Right renal cortex interstitium (tissue), 3 donors: ENCODE measurements at regions not wholly inside any gene's neighbourhood (a gene's known extent, or its start where the extent isn't known, plus 50 kb on each side); places are given as distances from the start of the nearest gene placed in this dataset.
A peak's percentile ranks its signal among the peaks of the same experiment; 100 is the strongest.

Source experiments
- DNase-seq, 3 donors: peaks; one replicate each; pipeline ENCODE4 v3.0.0-alpha.2; 2013; ENCODE audit warnings: low read depth in 3 of 3, low spot score in 2 of 3

GRCh38 chr2:41521211-41521610 lies 526.6 kb upstream of the PKDCC start:
- DNase-seq, result no peak

GRCh38 chr2:41527525-41528323 lies 520.1 kb upstream of the PKDCC start:
- no peak for DNase-seq

GRCh38 chr2:41535575-41535974 lies 512.2 kb upstream of the PKDCC start:
- DNase-seq, result no peak

- peak in 2 of 3 donors; percentile 50 to 60 for DNase-seq
These were observed 507.4 kb upstream of the PKDCC start for GRCh38 chr2:41540272-41540998.

GRCh38 chr2:41543726-41544125 lies 504.1 kb upstream of the PKDCC start:
- no peak for DNase-seq

GRCh38 chr2:41544709-41545108 lies 503.1 kb upstream of the PKDCC start:
- no peak for DNase-seq

GRCh38 chr2:41546031-41546430 lies 501.8 kb upstream of the PKDCC start:
- DNase-seq, result no peak

- no peak for DNase-seq
These were observed 479.2 kb upstream of the PKDCC start for GRCh38 chr2:41568648-41569047.

GRCh38 chr2:41572154-41572553 lies 475.7 kb upstream of the PKDCC start:
- no peak for DNase-seq

GRCh38 chr2:41576423-41576822 lies 471.4 kb upstream of the PKDCC start:
- no peak for DNase-seq

- no peak for DNase-seq
These were observed 468.0 kb upstream of the PKDCC start for GRCh38 chr2:41579806-41580205.

- no peak for DNase-seq
These were observed 467.0 kb upstream of the PKDCC start for GRCh38 chr2:41580806-41581205.

GRCh38 chr2:41595240-41595639 lies 452.6 kb upstream of the PKDCC start:
- DNase-seq, result no peak

- no peak for DNase-seq
These were observed 450.1 kb upstream of the PKDCC start for GRCh38 chr2:41597680-41598079.

- no peak for DNase-seq
These were observed 449.5 kb upstream of the PKDCC start for GRCh38 chr2:41598161-41598894.

- no peak for DNase-seq
These were observed 447.4 kb upstream of the PKDCC start for GRCh38 chr2:41600460-41600859.

GRCh38 chr2:41602341-41602740 lies 445.5 kb upstream of the PKDCC start:
- no peak for DNase-seq

GRCh38 chr2:41605311-41605710 lies 442.5 kb upstream of the PKDCC start:
- no peak for DNase-seq

- DNase-seq, result no peak
These were observed 441.9 kb upstream of the PKDCC start for GRCh38 chr2:41605914-41606313.

GRCh38 chr2:41610501-41611190 lies 437.2 kb upstream of the PKDCC start:
- no peak for DNase-seq

GRCh38 chr2:41618754-41619153 lies 429.1 kb upstream of the PKDCC start:
- DNase-seq, result no peak
